ENCODE measurements at regions not wholly inside any gene's neighbourhood (a gene's known extent, or its start where the extent isn't known, plus 50 kb on each side); places are given as distances from the start of the nearest gene placed in this dataset.

DNA sequence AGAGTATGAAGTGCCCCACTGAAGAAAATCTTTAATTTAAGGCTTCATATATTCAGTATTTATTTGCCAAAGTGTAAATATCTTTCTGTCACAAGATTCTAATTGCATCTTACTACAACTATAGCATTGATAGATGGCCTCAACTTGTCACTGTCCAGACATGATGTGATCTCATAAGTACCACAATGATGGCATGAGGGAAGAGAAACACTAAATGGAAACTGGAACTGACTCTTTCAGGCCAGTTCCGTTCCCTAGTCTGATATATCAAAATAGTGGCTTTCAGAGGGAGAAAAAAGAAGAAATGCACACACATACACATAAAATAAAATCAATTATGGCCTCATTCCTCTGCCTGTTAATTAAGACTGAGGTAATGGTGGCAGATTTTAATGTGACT lies 615.7 kb downstream of the TBL1XR1 start:
- TF ChIP-seq, protein P1, sequence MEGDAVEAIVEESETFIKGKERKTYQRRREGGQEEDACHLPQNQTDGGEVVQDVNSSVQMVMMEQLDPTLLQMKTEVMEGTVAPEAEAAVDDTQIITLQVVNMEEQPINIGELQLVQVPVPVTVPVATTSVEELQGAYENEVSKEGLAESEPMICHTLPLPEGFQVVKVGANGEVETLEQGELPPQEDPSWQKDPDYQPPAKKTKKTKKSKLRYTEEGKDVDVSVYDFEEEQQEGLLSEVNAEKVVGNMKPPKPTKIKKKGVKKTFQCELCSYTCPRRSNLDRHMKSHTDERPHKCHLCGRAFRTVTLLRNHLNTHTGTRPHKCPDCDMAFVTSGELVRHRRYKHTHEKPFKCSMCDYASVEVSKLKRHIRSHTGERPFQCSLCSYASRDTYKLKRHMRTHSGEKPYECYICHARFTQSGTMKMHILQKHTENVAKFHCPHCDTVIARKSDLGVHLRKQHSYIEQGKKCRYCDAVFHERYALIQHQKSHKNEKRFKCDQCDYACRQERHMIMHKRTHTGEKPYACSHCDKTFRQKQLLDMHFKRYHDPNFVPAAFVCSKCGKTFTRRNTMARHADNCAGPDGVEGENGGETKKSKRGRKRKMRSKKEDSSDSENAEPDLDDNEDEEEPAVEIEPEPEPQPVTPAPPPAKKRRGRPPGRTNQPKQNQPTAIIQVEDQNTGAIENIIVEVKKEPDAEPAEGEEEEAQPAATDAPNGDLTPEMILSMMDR (IDR thresholded peaks at IDR 0.05) = no peak
- TF ChIP-seq, protein P2, sequence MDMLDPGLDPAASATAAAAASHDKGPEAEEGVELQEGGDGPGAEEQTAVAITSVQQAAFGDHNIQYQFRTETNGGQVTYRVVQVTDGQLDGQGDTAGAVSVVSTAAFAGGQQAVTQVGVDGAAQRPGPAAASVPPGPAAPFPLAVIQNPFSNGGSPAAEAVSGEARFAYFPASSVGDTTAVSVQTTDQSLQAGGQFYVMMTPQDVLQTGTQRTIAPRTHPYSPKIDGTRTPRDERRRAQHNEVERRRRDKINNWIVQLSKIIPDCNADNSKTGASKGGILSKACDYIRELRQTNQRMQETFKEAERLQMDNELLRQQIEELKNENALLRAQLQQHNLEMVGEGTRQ (CRISPR knock-in tag; IDR thresholded peaks at IDR 0.05) = no peak
- TF ChIP-seq, protein P3, sequence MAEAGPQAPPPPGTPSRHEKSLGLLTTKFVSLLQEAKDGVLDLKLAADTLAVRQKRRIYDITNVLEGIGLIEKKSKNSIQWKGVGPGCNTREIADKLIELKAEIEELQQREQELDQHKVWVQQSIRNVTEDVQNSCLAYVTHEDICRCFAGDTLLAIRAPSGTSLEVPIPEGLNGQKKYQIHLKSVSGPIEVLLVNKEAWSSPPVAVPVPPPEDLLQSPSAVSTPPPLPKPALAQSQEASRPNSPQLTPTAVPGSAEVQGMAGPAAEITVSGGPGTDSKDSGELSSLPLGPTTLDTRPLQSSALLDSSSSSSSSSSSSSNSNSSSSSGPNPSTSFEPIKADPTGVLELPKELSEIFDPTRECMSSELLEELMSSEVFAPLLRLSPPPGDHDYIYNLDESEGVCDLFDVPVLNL (CRISPR knock-in tag; IDR thresholded peaks at IDR 0.05; ENCODE audit: borderline replicate concordance, low read depth) = no peak
- TF ChIP-seq PREB (CRISPR knock-in tag; IDR thresholded peaks at IDR 0.05; ENCODE audit: borderline replicate concordance) = no peak
- TF ChIP-seq, protein P4, sequence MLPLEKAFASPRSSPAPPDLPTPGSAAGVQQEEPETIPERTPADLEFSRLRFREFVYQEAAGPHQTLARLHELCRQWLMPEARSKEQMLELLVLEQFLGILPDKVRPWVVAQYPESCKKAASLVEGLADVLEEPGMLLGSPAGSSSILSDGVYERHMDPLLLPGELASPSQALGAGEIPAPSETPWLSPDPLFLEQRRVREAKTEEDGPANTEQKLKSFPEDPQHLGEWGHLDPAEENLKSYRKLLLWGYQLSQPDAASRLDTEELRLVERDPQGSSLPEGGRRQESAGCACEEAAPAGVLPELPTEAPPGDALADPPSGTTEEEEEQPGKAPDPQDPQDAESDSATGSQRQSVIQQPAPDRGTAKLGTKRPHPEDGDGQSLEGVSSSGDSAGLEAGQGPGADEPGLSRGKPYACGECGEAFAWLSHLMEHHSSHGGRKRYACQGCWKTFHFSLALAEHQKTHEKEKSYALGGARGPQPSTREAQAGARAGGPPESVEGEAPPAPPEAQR (CRISPR knock-in tag; IDR thresholded peaks at IDR 0.05) = no peak
- TF ChIP-seq CREM (CRISPR knock-in tag; IDR thresholded peaks at IDR 0.05) = no peak
- TF ChIP-seq CBFB (CRISPR knock-in tag; IDR thresholded peaks at IDR 0.05; ENCODE audit: low read depth) = no peak
- TF ChIP-seq SP1 (CRISPR knock-in tag; conservative IDR thresholded peaks at IDR 0.05) = no peak
- TF ChIP-seq MAX (CRISPR knock-in tag; IDR thresholded peaks at IDR 0.05) = no peak
- TF ChIP-seq NR1H2 (CRISPR knock-in tag; IDR thresholded peaks at IDR 0.05) = no peak

All from WTC11 (cell line).